LNCAP (cell line): ENCODE measurements at regions not wholly inside any gene's neighbourhood (a gene's known extent, or its start where the extent isn't known, plus 50 kb on each side); places are given as distances from the start of the nearest gene placed in this dataset.

Experiments
- TF ChIP-seq, protein P1 (sequence below): fragments of 450-650 bp; IDR thresholded peaks from 2 replicates; pipeline ENCODE4 v1.5.1; 2017; ENCODE audit warnings: mild to moderate bottlenecking

DNA sequence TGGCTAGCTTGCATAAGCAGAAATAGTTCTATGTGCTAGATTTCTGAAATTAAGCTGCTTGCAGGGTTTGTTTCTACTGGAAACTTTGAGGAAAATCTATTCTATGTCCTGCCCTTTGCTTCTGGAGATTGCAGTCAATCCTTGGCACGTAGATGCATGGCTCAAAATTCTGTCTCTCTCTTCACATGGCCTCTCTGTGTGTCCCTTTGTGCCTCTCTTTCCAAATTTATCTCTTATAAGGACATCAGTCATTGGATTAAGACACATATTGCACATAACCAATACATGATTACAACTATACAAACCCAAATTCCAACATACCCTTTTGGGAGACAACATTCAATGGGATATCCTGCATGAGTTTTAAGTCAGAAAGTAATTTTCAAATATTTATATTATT, 744.3 kb upstream of the CTNND2 start:
- TF ChIP-seq, protein P1, sequence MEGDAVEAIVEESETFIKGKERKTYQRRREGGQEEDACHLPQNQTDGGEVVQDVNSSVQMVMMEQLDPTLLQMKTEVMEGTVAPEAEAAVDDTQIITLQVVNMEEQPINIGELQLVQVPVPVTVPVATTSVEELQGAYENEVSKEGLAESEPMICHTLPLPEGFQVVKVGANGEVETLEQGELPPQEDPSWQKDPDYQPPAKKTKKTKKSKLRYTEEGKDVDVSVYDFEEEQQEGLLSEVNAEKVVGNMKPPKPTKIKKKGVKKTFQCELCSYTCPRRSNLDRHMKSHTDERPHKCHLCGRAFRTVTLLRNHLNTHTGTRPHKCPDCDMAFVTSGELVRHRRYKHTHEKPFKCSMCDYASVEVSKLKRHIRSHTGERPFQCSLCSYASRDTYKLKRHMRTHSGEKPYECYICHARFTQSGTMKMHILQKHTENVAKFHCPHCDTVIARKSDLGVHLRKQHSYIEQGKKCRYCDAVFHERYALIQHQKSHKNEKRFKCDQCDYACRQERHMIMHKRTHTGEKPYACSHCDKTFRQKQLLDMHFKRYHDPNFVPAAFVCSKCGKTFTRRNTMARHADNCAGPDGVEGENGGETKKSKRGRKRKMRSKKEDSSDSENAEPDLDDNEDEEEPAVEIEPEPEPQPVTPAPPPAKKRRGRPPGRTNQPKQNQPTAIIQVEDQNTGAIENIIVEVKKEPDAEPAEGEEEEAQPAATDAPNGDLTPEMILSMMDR: no peak

- TF ChIP-seq, protein P1: no peak
These were observed 743.4 kb upstream of the CTNND2 start for GRCh38 chr5:12647613-12648012.

GRCh38 chr5:12645582-12645981, 741.3 kb upstream of the CTNND2 start:
- TF ChIP-seq, protein P1: no peak

DNA sequence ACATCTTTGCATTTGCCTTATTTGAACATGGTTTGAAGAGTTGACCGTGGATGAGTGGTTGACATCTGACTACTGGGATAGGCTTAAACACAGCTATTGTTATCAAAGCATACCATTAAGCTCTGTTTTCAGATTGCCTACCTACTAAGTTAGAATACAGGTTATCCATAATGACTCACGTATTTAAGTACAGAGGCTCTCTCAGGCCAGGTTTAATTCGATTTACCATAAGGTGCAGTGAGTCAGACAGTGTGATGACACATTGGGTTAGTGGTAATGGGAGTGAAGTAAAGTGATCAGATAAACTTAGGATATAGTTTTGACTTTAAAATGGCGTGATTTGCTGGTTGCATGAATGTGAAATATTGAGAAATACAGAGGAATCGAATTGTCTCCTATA, 732.0 kb upstream of the CTNND2 start:
- TF ChIP-seq, protein P1: no peak

GRCh38 chr5:12626556-12626955, 722.3 kb upstream of the CTNND2 start:
- TF ChIP-seq, protein P1: no peak

DNA sequence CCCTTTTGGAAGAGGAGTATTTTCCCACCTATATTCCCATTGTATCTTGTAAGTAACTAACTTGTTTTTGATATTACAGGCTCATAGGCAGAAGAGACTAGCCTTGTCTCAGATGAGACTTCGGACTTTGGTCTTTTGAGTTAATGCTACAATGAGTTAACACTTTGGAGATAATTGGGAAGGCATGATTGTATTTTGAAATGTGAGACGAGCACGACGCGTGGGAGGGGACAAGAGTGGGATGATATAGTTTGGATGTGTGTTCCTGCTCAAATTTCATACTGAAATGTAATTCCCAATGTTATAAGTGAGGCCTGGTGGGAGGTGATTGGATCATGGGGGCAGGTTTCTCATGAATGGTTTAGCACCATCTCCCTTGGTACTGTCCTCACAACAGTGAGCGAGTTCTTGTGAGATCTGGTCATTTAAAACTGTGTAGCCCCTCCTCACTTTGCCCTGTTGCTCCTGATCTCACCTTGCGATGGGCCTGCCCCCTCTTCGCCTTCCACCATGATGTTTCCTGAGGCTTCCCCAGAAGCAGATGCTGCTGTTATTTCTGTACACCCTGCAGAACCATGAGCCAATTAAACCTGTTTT, 721.5 kb upstream of the CTNND2 start:
- TF ChIP-seq, protein P1: no peak

DNA sequence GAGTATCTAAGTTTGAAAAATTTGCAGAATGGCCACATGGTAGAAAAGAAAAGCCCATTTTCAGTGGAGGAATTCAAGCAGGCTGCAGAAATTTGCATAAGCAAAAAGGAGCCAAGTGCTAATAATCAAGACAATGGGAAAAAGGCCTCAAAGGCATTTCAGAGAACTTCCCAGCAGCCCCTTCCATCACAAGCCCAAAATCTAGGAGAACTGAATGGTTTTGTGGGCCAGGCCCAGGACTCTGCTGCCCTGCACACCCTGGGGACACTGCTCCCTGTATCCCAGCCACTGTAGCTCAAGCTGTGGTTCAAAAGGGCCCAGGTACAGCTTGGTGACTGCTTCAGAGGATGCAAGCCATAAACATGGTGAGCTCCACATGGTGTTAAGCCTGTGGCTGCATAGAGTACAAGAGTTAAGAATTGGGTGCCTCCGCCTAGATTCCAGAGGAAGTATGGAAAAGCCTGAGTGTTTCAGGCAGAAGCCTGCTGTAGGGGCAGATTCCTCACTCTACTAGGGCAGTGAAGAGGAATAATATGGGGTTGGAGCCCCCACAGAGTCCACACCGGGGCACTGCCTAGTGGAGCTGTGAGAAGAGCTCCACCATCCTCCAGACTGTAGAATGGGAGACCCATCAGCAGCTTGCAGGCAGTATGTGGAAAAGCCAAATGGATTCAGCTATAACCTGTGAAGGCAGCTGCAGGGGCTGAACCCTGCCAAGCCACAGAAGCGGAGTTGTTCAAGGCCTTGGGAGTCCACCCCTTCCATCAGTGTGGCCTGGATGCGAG, 720.7 kb upstream of the CTNND2 start:
- TF ChIP-seq, protein P1: no peak
